GM12873 (cell line): ENCODE measurements at regions not wholly inside any gene's neighbourhood (a gene's known extent, or its start where the extent isn't known, plus 50 kb on each side); places are given as distances from the start of the nearest gene placed in this dataset.

ENCODE experiments used
- TF ChIP-seq, protein P1 (sequence below): IDR thresholded peaks from 2 replicates; pipeline ENCODE4 v1.5.1; 2012; ENCODE audit warnings: low read depth, mild to moderate bottlenecking, moderate library complexity, low read length, control low read depth; ENCODE audit not compliant: insufficient read depth; ENCODE audit errors: missing control alignments

DNA sequence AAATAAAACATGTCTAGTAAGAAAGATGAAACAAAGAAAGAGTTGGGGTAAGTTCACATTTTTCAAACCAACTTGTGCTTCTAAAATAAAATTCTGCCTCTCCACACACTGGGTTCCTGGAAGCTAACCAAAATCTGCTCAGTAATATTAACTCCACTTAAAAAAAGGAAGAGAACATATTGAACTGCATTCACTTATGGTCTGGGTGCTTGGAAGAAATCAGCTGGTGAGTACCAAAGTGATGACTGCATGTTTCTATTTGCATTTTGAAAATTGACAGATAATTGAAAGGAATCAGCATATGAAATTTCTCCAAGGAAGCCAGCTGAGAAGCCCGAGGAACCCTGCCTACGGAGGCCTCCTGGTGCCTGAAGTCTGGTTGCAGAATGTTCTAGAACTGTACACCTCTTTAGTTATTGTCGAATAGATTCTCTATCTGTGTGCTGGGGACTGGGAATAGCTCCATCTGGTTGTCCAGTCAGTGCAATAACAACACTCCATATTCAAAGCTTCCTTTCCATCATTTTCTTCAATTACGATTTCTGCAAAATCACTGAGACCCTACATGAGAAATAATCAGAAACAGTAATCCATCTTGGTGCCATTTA lies 836.1 kb downstream of the VRK1 start:
- TF ChIP-seq, protein P1, sequence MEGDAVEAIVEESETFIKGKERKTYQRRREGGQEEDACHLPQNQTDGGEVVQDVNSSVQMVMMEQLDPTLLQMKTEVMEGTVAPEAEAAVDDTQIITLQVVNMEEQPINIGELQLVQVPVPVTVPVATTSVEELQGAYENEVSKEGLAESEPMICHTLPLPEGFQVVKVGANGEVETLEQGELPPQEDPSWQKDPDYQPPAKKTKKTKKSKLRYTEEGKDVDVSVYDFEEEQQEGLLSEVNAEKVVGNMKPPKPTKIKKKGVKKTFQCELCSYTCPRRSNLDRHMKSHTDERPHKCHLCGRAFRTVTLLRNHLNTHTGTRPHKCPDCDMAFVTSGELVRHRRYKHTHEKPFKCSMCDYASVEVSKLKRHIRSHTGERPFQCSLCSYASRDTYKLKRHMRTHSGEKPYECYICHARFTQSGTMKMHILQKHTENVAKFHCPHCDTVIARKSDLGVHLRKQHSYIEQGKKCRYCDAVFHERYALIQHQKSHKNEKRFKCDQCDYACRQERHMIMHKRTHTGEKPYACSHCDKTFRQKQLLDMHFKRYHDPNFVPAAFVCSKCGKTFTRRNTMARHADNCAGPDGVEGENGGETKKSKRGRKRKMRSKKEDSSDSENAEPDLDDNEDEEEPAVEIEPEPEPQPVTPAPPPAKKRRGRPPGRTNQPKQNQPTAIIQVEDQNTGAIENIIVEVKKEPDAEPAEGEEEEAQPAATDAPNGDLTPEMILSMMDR = no peak

- TF ChIP-seq, protein P1 = peak; percentile 1
Observed at GRCh38 chr14:97634751-97635150, 837.6 kb downstream of the VRK1 start.

DNA sequence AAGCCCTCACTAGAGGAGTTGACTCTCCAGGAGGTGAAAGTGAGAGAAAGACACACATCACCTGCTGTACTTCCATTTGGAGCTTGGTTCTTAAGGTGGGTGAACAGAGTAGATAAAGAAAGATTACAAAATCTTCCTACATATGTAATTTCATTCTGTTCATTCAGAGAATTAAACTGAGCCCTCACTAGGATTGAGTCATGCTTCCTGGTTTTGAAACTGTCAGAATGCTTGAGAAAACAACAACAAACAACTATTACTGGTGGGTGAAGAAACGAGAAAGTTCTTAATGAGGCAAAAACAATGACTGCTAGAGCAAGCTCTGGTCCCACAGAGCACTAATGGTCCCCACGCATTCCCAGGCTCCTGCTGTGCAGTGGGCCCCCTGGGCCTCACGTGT lies 841.7 kb downstream of the VRK1 start:
- TF ChIP-seq, protein P1 = no peak

GRCh38 chr14:97640031-97640430 lies 842.8 kb downstream of the VRK1 start:
- TF ChIP-seq, protein P1 = no peak

DNA sequence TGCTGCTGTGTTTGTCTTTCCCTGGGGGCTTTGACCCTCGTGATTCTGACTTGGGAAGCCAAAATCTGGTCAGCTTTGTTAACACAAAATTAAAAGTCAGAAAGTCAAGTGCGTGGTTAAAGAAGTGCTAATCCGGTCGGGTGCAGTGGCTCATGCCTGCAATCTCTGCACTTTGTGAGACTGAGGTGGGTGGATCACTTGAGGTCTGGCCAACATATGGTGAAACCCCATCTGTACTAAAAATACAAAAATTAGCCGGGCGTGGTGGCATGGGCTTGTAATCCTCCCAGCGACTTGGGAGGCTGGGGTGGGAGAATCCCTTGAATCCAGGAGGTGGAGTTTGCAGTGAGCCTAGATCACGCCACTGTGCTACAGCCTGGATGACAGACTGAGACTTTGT lies 844.6 kb downstream of the VRK1 start:
- TF ChIP-seq, protein P1 = no peak

GRCh38 chr14:97642631-97643030 lies 845.4 kb downstream of the VRK1 start:
- TF ChIP-seq, protein P1 = no peak

GRCh38 chr14:97644365-97644764 lies 847.2 kb downstream of the VRK1 start:
- TF ChIP-seq, protein P1 = no peak
